HG03139 (cell line): ENCODE measurements at regions not wholly inside any gene's neighbourhood (a gene's known extent, or its start where the extent isn't known, plus 50 kb on each side); places are given as distances from the start of the nearest gene placed in this dataset.

Experiments used
- ATAC-seq: cut with Tn5 transposase; IDR thresholded peaks from one replicate; pipeline ENCODE4 v1.9.1; 2021; ENCODE audit not compliant: unreplicated experiment

- no peak for ATAC-seq
Observed at GRCh38 chrX:43560247-43560946, 95.7 kb upstream of the MAOA start.

DNA sequence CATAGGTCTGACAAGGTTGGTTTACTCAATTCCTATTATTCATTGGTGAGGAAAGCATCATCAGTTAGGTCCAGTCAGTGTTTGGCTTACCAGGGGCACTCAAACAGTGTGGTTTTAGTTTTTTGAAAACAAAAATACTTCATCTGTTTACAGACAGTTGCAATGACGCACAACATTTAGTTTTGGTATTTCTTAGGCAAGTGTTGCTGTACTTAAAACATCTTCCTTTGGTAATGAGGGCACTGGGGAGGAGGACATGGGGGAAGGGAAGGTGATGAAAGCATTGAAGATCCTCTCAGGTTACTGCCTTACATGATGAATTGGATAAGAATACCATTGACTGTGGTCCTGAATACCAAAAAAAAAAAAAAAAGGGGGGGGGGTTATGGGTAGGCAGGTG is 93.7 kb upstream of the MAOA start:
- no peak for ATAC-seq

GRCh38 chrX:43564953-43565352 is 91.1 kb upstream of the MAOA start:
- no peak for ATAC-seq

- no peak for ATAC-seq
Observed at GRCh38 chrX:43566170-43566569, 89.9 kb upstream of the MAOA start.

DNA sequence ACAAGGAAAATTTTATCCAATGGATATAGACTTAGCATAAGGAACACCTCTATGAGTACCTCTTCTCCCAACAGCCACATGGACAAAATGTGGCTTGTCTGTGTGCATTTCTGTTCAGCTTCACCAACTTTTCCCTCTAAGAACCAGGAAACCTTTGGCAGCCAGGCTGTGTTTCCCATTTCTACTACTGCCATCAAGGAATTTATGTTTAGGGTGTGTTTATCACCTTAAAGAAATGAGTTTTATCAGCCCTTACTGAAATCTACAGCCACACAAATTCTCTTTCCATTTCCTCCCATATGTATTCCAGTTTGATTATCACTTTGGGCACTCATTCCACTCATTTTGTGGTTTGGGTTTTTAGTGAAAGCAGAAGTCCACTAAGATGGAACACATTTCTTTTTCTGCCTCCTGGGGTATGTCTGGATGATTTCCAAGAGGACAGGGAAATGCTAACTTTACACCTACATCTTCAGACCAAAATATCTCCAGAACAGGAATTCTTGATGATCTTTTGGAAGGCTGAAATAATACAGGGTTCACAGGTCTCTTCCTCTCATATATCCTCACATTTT is 82.6 kb upstream of the MAOA start:
- no peak for ATAC-seq

DNA sequence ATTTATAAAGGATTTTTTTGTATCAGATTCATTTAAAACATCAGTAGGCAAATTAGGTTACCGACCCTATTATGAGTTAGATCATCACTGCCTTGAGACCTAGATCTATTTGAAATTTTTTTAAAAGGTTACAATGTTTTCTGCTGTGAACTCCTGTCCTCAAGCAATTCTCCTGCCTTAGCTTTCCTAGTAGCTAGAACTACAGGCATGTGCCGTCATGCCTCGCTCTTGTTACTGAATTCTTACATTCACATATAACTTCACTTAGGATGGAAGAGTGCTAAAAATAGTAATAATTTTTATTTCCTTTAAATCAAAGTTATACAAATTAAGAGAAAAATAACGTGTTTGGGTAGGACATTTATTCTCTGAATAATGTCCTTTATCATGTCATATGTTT is 75.5 kb upstream of the MAOA start:
- no peak for ATAC-seq

GRCh38 chrX:43581167-43581566 is 74.9 kb upstream of the MAOA start:
- no peak for ATAC-seq

DNA sequence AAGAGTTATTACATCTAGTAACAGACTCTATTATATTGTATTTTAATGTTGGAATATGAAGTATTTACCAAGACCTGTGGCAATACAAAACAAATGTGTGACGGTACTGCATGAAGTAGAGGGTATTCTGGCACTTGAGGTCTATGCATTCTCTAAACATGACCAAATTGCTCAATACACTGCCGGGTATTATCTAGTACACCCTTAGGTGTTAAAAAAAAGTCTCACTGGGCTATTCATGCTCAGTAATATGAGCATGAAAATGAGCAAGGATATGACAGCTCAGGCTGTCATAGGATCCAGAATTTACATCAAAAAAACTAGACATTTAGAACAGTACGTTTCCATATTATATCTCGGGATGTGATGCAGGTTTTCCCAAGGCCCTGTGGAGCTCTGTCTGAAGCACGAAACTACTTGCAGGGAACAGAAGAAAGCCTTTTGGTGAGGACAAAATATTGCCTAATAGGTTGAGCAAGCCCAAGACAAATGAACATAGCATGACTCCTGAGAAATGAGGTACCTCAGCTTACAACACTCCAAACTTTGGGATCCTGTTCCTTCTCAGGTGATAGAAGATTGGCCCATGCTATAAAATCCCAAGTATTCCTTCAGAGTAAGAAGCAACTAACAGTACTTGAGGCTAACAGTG is 74.1 kb upstream of the MAOA start:
- no peak for ATAC-seq

- no peak for ATAC-seq
Observed at GRCh38 chrX:43582540-43582913, 73.6 kb upstream of the MAOA start.

- ATAC-seq = no peak
Observed at GRCh38 chrX:43585922-43586321, 70.2 kb upstream of the MAOA start.

- ATAC-seq = no peak
Observed at GRCh38 chrX:43586830-43587229, 69.3 kb upstream of the MAOA start.

DNA sequence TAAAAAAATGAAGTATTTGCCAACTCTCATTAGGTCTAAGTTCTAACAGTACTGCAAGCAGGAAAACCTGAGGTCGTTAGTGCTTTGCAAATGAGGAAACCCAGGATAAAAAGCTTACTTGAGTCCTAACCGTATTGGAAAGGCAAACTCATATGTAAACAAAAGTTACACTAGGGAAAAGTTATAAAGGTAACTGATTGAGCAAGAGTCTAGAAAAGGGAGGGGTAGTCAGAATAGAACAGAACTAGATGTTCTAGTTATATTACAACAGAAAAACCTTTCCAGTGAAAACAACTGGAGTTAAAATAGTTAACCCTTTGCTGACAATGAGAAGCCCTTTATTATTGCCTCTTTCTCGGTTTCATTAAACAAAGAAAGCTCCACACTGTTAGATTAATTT is 66.4 kb upstream of the MAOA start:
- ATAC-seq = no peak

DNA sequence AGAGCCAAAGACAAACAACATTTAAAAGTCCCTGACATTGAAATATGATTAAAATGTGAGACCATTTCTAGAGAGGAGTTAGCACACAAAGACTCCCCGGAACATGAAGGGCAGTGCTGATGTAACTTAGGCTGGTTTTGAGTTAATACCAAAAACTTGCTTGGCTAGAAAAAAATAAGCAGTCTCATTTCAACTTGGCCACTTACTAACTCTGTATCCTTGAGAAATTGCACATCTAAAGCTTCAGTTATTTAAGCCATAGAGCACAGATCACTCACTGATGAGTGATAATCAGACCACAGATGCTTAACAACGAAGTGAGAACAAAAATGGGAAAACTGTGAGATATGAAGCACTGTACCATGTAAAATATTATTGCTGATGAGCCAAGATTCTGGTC is 65.9 kb upstream of the MAOA start:
- no peak for ATAC-seq

DNA sequence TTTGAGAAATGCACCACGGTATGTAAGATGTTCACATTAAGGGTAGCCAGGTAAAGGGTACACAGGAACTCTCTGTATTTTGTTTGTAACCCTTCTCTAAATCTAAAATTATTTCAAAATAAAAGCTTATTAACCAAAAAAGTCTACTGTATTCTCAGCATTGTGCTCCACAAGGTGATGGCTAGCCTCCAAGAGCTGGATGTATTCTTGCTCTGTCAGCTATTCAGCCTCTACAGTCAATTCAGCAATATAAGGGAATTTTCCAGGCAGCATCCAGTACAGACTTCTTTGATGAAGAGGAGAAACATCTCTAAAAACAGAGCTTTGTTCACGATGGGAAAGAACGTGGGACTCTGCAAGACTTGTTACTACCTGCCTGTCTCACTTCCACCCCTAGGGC is 63.5 kb upstream of the MAOA start:
- ATAC-seq = no peak

GRCh38 chrX:43595931-43596330 is 60.2 kb upstream of the MAOA start:
- ATAC-seq = no peak

DNA sequence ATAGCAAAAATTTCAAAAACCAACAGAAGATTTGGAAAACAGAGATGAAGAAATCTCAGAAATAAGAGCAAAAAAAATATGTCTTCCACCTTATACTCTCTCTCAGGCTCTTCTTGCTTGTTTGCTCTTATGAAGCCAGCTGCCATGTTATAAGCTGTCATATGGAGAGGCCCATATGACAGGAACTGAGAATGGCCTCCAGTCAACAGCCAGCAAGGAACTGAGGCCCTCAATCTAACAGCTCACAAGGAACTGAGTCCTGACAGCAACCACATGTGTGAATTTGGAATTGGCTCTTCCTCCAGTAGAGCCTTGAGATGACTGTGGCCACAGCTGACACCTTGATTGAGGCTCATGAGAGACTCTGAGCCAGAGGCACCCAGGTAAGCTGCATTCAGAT is 51.3 kb upstream of the MAOA start:
- ATAC-seq = no peak

DNA sequence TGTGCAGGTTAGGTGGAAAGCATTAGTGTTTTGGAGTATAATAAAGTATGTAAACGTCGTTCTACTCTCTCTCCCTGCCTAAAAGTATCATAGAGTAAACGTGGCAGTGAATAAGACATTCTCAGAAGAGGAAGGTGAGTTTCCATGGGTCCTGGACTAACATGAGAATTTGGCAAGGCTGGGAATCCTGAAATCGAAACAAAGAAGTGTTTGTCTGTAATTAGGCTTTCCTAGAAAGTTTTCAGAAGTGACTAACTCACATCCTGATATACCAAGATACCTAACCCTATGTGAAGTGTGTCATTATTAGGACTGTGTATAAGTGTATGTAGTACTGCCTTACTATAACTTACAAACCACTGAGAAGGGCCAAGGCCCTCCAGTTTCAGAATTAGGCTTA is 50.7 kb upstream of the MAOA start:
- ATAC-seq = no peak
